K562 (cell line): ENCODE measurements at regions not wholly inside any gene's neighbourhood (a gene's known extent, or its start where the extent isn't known, plus 50 kb on each side); places are given as distances from the start of the nearest gene placed in this dataset.

ENCODE experiments used
- ATAC-seq: fragments of 200-7000 bp; cut with Tn5 transposase; 3 replicates; pipeline ENCODE4 v1.9.1; 2020; ENCODE audit warnings: moderate library complexity
- BruUV-seq: library from RNA; stranded (reverse); fragments of 400-500 nt; replicated peaks from 2 replicates; lab custom pipeline; 2021; lab: Mats Ljungman, UMichigan
- CTCF ChIA-PET: fragments of 300-600 bp; formaldehyde crosslinking; extraction: SDS; loops from one replicate; lab custom pipeline; 2021; ENCODE audit warnings: low intra/inter-chr PET ratio; lab: Yijun Ruan, JAX
- POLR2A ChIA-PET: fragments of 300-600, 350-650 bp; sonication (Branson Sonifier 250); formaldehyde crosslinking; extraction: SDS; loops from one replicate; lab custom pipeline; 2021; ENCODE audit warnings: antibody characterized with exemption, inconsistent platforms; lab: Yijun Ruan, JAX
- DNase-seq, 4 experiments: peaks; one replicate each; pipeline versions ENCODE4 v3.0.0 to v3.0.0-alpha.2; 2011 to 2018; ENCODE audit warnings: low spot score in 3 of 4, mixed read lengths in 3 of 4; ENCODE audit errors: extremely low read depth in 1 of 4
- FAIRE-seq: peaks from 2 replicates; lab custom pipeline; 2011; peaks lifted over from hg19 to GRCh38; lab: Jason Lieb, UNC
- H2AFZ ChIP-seq: 2 replicates; pipeline ENCODE4 v1.6.0; 2011; ENCODE audit warnings: low read depth, low read length, control low read depth, inconsistent platforms
- H3K27ac ChIP-seq: fragments of 200-600 bp; 3 replicates; pipeline ENCODE4 v1.8.0; 2011; ENCODE audit warnings: low read depth, mild to moderate bottlenecking, control low read depth, inconsistent platforms, low read length, moderate library complexity, mixed read lengths; ENCODE audit errors: extremely low read depth
- H3K27me3 ChIP-seq, 2 experiments: fragments of 300-600 bp in 1 of 2; 2 replicates in 1 of 2; 3 replicates in 1 of 2; pipeline versions ENCODE4 v1.6.0 to v1.8.0; 2011; ENCODE audit warnings: inconsistent platforms in 2 of 2, low read length in 2 of 2, mild to moderate bottlenecking in 1 of 2, mixed read lengths in 1 of 2, moderate library complexity in 1 of 2; ENCODE audit not compliant: control insufficient read depth in 2 of 2, insufficient read depth in 2 of 2
- H3K36me3 ChIP-seq: fragments of 300-600 bp; 3 replicates; pipeline ENCODE4 v1.8.0; 2011; ENCODE audit warnings: mild to moderate bottlenecking, low read length, inconsistent platforms; ENCODE audit not compliant: control insufficient read depth, insufficient read depth
- H3K4me1 ChIP-seq, 2 experiments: fragments of 200-600 bp in 1 of 2; replicated peaks in 1 of 2; 2 replicates in 1 of 2; 3 replicates in 1 of 2; pipeline versions ENCODE4 v1.5.1 to v1.8.0; 2011; ENCODE audit warnings: inconsistent platforms in 2 of 2, low read length in 2 of 2, mild to moderate bottlenecking in 1 of 2, mixed read lengths in 1 of 2, moderate library complexity in 1 of 2; ENCODE audit not compliant: control insufficient read depth in 2 of 2, insufficient read depth in 2 of 2
- H3K4me2 ChIP-seq: 2 replicates; pipeline ENCODE4 v1.6.1; 2011; ENCODE audit warnings: low read length, control low read depth, inconsistent platforms, mixed read lengths; ENCODE audit not compliant: insufficient read depth
- H3K4me3 ChIP-seq: fragments of 200-600 bp; sonication (generic), shearing (Covaris generic); 2 replicates; pipeline ENCODE4 v1.5.1; 2016; ENCODE audit warnings: control low read depth, inconsistent platforms
- H3K79me2 ChIP-seq: fragments of 200-600 bp; 3 replicates; pipeline ENCODE4 v1.8.0; 2011; ENCODE audit warnings: low read length, inconsistent platforms; ENCODE audit not compliant: control insufficient read depth, insufficient read depth
- H3K9ac ChIP-seq, 2 experiments: 2 replicates each; pipeline versions ENCODE4 v1.6.0 to v1.6.1; 2011; ENCODE audit warnings: low read depth in 2 of 2, low read length in 2 of 2, control low read depth in 1 of 2, inconsistent platforms in 1 of 2, mild to moderate bottlenecking in 1 of 2, mixed read lengths in 1 of 2; ENCODE audit not compliant: insufficient read depth in 1 of 2
- H3K9me1 ChIP-seq: one replicate; pipeline ENCODE4 v1.6.0; 2011; ENCODE audit warnings: inconsistent platforms, mild to moderate bottlenecking, low read length, moderate library complexity; ENCODE audit not compliant: control insufficient read depth, insufficient read depth
- H3K9me3 ChIP-seq: replicated peaks from 2 replicates; pipeline ENCODE4 v1.5.1; 2011; ENCODE audit warnings: low read depth, low read length, inconsistent platforms; ENCODE audit not compliant: control insufficient read depth, insufficient read depth
- H4K20me1 ChIP-seq: replicated peaks from 2 replicates; pipeline ENCODE4 v1.6.1; 2011; ENCODE audit warnings: low read length, inconsistent platforms, mixed read lengths; ENCODE audit not compliant: control insufficient read depth, insufficient read depth
- CXXC5 ChIP-seq: fragments of 250-450 bp; sonication (Bioruptor Pico); IDR thresholded peaks from 2 replicates; pipeline ENCODE4 v1.8.0; 2022; ENCODE audit warnings: inconsistent platforms, mild to moderate bottlenecking, moderate library complexity
- EZH2 ChIP-seq: IDR thresholded peaks from 2 replicates; pipeline ENCODE4 v1.6.1; 2012; ENCODE audit warnings: low read depth, mild to moderate bottlenecking, inconsistent platforms, low read length, borderline replicate concordance
- KLF6 ChIP-seq: fragments of 250-450 bp; sonication (Bioruptor Pico); IDR thresholded peaks from 2 replicates; pipeline ENCODE4 v1.4.0; 2020; ENCODE audit warnings: mild to moderate bottlenecking, moderate library complexity, borderline replicate concordance
- NR3C1 ChIP-seq: sonication (generic); formaldehyde crosslinking; IDR thresholded peaks from 2 replicates; pipeline ENCODE4 v1.8.1; 2022; ENCODE audit warnings: missing genetic modification reagents
- OTX1 ChIP-seq: fragments of 450-650 bp; formaldehyde crosslinking; IDR thresholded peaks from 2 replicates; pipeline ENCODE4 v1.4.0; 2022; ENCODE audit warnings: mild to moderate bottlenecking
- POLR2AphosphoS5 ChIP-seq: IDR thresholded peaks from 2 replicates; pipeline ENCODE4 v1.6.1; 2011; ENCODE audit warnings: mild to moderate bottlenecking, low read depth, low read length, moderate library complexity; ENCODE audit not compliant: control insufficient read depth, insufficient read depth
- PRPF4 ChIP-seq: fragments of 200-400 bp; formaldehyde crosslinking; IDR thresholded peaks from one replicate; pipeline ENCODE4 v1.6.1; 2017; ENCODE audit warnings: low read length, low read depth, mild to moderate bottlenecking; ENCODE audit not compliant: insufficient read depth, poor library complexity, severe bottlenecking
- WGBS: fragments of 100-300 bp; shearing (Covaris generic); methylation state at CpG from one replicate; pipeline ENCODE4 v1.1.6; 2016; ENCODE audit warnings: low coverage, mixed read lengths; ENCODE audit not compliant: insufficient coverage; ENCODE audit errors: missing lambda C conversion rate; 5-methylcytosine and 5-hydroxymethylcytosine counted together
- in situ Hi-C: fragments of 300-500 bp; cut with MboI; formaldehyde crosslinking; loops from 4 replicates; pipeline ENCODE4 v1.15.0; 2018; ENCODE audit warnings: inconsistent platforms, mixed read lengths
- intact Hi-C: fragments of 100-400 bp; cut with micrococcal nuclease; formaldehyde crosslinking; loops from 2 replicates; pipeline ENCODE4 v1.14.2; 2022
- TF ChIP-seq, protein P1 (sequence below): IDR thresholded peaks from 2 replicates; pipeline ENCODE4 v1.6.1; 2014; ENCODE audit warnings: antibody characterized with exemption

DNA sequence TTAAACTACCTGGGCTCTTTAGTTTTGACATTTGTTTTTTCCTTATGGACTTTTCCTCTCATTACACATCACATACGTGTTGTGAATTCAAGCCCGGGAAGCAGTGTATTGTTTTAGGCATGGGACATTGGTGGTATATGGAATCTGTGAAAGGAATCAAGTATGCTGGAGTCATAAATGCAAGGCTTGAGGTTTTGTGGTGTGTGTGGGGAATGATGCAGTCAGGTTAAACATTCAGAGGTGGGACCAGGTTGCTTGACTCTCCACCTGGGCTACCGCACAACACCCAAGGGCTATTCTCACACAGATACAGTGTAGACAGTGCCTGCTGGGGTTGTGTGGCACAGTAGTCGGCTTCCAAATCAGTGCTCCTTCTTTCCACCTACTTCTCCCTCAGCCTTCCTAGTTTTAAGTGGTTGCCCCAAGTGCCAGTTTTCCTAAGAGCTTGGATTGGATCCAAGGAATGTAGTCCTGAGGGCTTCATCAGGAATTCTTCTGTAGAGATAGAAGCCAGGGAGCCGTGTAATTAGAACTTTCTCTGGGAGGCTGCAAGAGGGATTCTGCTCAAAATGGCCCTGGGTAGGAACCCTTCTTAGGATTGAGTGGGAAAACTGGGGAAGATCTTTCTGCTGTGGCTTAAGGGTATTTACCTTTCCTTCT, 243.7 kb downstream of the C12orf75 start:
- Histone ChIP-seq H3K9ac (no peak overlapping the region), H3K27ac (no peak overlapping the region), H3K36me3 (no peaks in the 10 kb centered on the region), H4K20me1 (no peaks in the 10 kb centered on the region), H3K9me3 (no peaks in the 10 kb centered on the region), H3K4me3 (no peak overlapping the region), H3K9me1 (no peaks in the 10 kb centered on the region), H3K4me2 (no peak overlapping the region), H3K79me2 (no peaks in the 10 kb centered on the region), H2AFZ (no peak overlapping the region), H3K27me3 (peaks cover 0 to 6% of the 10 kb centered on the region in 2 experiments; a peak in 1 of 5 replicates), H3K4me1 (no peaks in the 10 kb centered on the region)
- DNase-seq (no peak), ATAC-seq (no peak), FAIRE-seq (no peak)
- ChIA-PET CTCF (no interaction called here), POLR2A (interaction anchor here (0.6 to 0.7 kb wide), 2 partner anchors 10 to 600 kb away, joined by 3 read pairs; no protein-coding TSS in a partner anchor)
- 1% methylated on average over 5 of the region's 5 CpGs for WGBS
- BruUV-seq: no TSS peak
- TF ChIP-seq NR3C1 (CRISPR knock-in tag) (no peak), OTX1 (CRISPR knock-in tag) (no peak), KLF6 (CRISPR knock-in tag) (no peak), CXXC5 (CRISPR knock-in tag) (no peak), POLR2AphosphoS5 (no peak), EZH2 (no peak), PRPF4 (no peak)
- TF ChIP-seq, protein P1, sequence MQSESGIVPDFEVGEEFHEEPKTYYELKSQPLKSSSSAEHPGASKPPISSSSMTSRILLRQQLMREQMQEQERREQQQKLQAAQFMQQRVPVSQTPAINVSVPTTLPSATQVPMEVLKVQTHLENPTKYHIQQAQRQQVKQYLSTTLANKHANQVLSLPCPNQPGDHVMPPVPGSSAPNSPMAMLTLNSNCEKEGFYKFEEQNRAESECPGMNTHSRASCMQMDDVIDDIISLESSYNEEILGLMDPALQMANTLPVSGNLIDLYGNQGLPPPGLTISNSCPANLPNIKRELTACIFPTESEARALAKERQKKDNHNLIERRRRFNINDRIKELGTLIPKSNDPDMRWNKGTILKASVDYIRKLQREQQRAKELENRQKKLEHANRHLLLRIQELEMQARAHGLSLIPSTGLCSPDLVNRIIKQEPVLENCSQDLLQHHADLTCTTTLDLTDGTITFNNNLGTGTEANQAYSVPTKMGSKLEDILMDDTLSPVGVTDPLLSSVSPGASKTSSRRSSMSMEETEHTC: no peak
- intact Hi-C loops: no loop called here
- in situ Hi-C loops: no loop called here
